A549 (cell line): ENCODE measurements at regions not wholly inside any gene's neighbourhood (a gene's known extent, or its start where the extent isn't known, plus 50 kb on each side); places are given as distances from the start of the nearest gene placed in this dataset.
"Not testable (repeated sequence)": the region's sequence is repeated elsewhere in the genome, so short reads cannot be mapped to it uniquely, and the experiment has no call there.

Experiments
- ATAC-seq, 2 experiments: fragments of 200-7000 bp in 1 of 2; fragments of >200 bp in 1 of 2; cut with Nextera tagmentation in 1 of 2; cut with Tn5 transposase in 1 of 2; 3 replicates each; pipeline versions ENCODE4 v1.8.0 to v1.9.1; 2018 to 2020; ENCODE audit warnings: mild to moderate bottlenecking in 1 of 2, moderate library complexity in 1 of 2
- CTCF ChIA-PET: fragments of 300-600 bp; sonication (Branson Sonifier 250); formaldehyde crosslinking; extraction: SDS; loops from one replicate; lab custom pipeline; 2021; ENCODE audit warnings: antibody characterized with exemption, inconsistent platforms; lab: Yijun Ruan, JAX
- POLR2A ChIA-PET: fragments of 350-600 bp; formaldehyde crosslinking; extraction: SDS; loops from one replicate; lab custom pipeline; 2021; ENCODE audit warnings: antibody characterized with exemption, inconsistent platforms; lab: Yijun Ruan, JAX
- DNase-seq, 2 experiments: peaks; one replicate each; pipeline versions ENCODE4 v3.0.0 to v3.0.0-alpha.2; 2011 to 2016; ENCODE audit warnings: low read depth in 1 of 2, low spot score in 1 of 2
- FAIRE-seq: peaks from 2 replicates; lab custom pipeline; 2011; peaks lifted over from hg19 to GRCh38; lab: Jason Lieb, UNC
- H3K27ac ChIP-seq, 2 experiments: fragments of >200 bp; sonication (Bioruptor Twin); formaldehyde crosslinking; 3 replicates each; pipeline ENCODE4 v1.5.1; 2016 to 2017
- H3K4me1 ChIP-seq: fragments of >200 bp; sonication (Bioruptor Twin); formaldehyde crosslinking; 3 replicates; pipeline ENCODE4 v1.6.1; 2016
- H3K4me2 ChIP-seq: fragments of >200 bp; sonication (Bioruptor Twin); formaldehyde crosslinking; 3 replicates; pipeline ENCODE4 v1.6.1; 2016
- H3K4me3 ChIP-seq: fragments of >200 bp; sonication (Bioruptor Twin); formaldehyde crosslinking; 3 replicates; pipeline ENCODE4 v1.5.1; 2016
- H3K9me3 ChIP-seq: fragments of >200 bp; sonication (Bioruptor Twin); formaldehyde crosslinking; 3 replicates; pipeline ENCODE4 v1.6.1; 2016
- BCL3 ChIP-seq: fragments of >200 bp; sonication (Bioruptor Twin); formaldehyde crosslinking; IDR thresholded peaks from 3 replicates; pipeline ENCODE4 v1.6.1; 2016
- BHLHE40 ChIP-seq: IDR thresholded peaks from 2 replicates; pipeline ENCODE4 v1.6.1; 2012; ENCODE audit warnings: low read depth, low read length, inconsistent platforms
- CBX2 ChIP-seq: fragments of 200-600 bp; sonication (generic); IDR thresholded peaks from 2 replicates; pipeline ENCODE4 v1.6.1; 2016; ENCODE audit warnings: low read depth, mild to moderate bottlenecking, borderline replicate concordance
- CBX8 ChIP-seq: fragments of 200-600 bp; sonication (generic); IDR thresholded peaks from 2 replicates; pipeline ENCODE4 v1.6.1; 2016
- E2F6 ChIP-seq: IDR thresholded peaks from 2 replicates; pipeline ENCODE4 v1.6.1; 2012; ENCODE audit warnings: low read depth, borderline replicate concordance
- ELK1 ChIP-seq: fragments of 150-350 bp; IDR thresholded peaks from 2 replicates; pipeline ENCODE4 v1.6.1; 2014; ENCODE audit warnings: low read depth, mild to moderate bottlenecking, low read length
- FOSB ChIP-seq: fragments of 250-450 bp; sonication (Bioruptor Pico); IDR thresholded peaks from 2 replicates; pipeline ENCODE4 v1.5.0; 2020; ENCODE audit warnings: mild to moderate bottlenecking, moderate library complexity
- FOXS1 ChIP-seq: fragments of 250-450 bp; sonication (Bioruptor Pico); IDR thresholded peaks from 2 replicates; pipeline ENCODE4 v1.5.0; 2020; ENCODE audit warnings: mild to moderate bottlenecking, moderate library complexity
- HES2 ChIP-seq: fragments of >200 bp; sonication (Bioruptor Twin); formaldehyde crosslinking; IDR thresholded peaks from 2 replicates; pipeline ENCODE4 v1.6.1; 2016
- HEYL ChIP-seq: fragments of 250-450 bp; sonication (Bioruptor Pico); IDR thresholded peaks from 2 replicates; pipeline ENCODE4 v1.8.0; 2021; ENCODE audit warnings: mild to moderate bottlenecking, moderate library complexity
- KDM1A ChIP-seq: fragments of 200-600 bp; sonication (generic); IDR thresholded peaks from 2 replicates; pipeline ENCODE4 v1.6.1; 2016; ENCODE audit warnings: low read depth, mild to moderate bottlenecking
- NFE2L2 ChIP-seq: fragments of 150-350 bp; conservative IDR thresholded peaks from 2 replicates; pipeline ENCODE4 v1.6.1; 2014; ENCODE audit warnings: low read length
- NPAS2 ChIP-seq: fragments of 250-450 bp; sonication (Bioruptor Pico); IDR thresholded peaks from 2 replicates; pipeline ENCODE4 v1.8.0; 2022; ENCODE audit warnings: mild to moderate bottlenecking, moderate library complexity, borderline replicate concordance
- PHF8 ChIP-seq: fragments of 200-600 bp; sonication (generic); IDR thresholded peaks from 2 replicates; pipeline ENCODE4 v1.6.1; 2016; ENCODE audit warnings: low read depth, mild to moderate bottlenecking, antibody characterized with exemption, moderate library complexity, borderline replicate concordance
- RARB ChIP-seq: fragments of 250-450 bp; sonication (Bioruptor Pico); IDR thresholded peaks from 2 replicates; pipeline ENCODE4 v1.8.0; 2021; ENCODE audit warnings: mild to moderate bottlenecking, moderate library complexity
- RCOR1 ChIP-seq: fragments of 150-350 bp; IDR thresholded peaks from 2 replicates; pipeline ENCODE4 v1.6.1; 2014; ENCODE audit warnings: antibody characterized with exemption, low read length, low read depth
- RFX5 ChIP-seq: fragments of 450-650 bp; IDR thresholded peaks from 2 replicates; pipeline ENCODE4 v1.7.1; 2014; ENCODE audit warnings: antibody characterized with exemption, mild to moderate bottlenecking, moderate library complexity
- RNF2 ChIP-seq: fragments of 200-600 bp; sonication (generic); IDR thresholded peaks from 2 replicates; pipeline ENCODE4 v1.6.1; 2016; ENCODE audit warnings: low read depth, mild to moderate bottlenecking, antibody characterized with exemption, moderate library complexity, borderline replicate concordance
- TP53 ChIP-seq: fragments of 250-450 bp; sonication (Bioruptor Pico); IDR thresholded peaks from 2 replicates; pipeline ENCODE4 v1.5.0; 2021; ENCODE audit warnings: mild to moderate bottlenecking, moderate library complexity
- ZFP36 ChIP-seq: fragments of 450-650 bp; IDR thresholded peaks from 2 replicates; pipeline ENCODE4 v1.6.1; 2014; ENCODE audit warnings: borderline replicate concordance; ENCODE audit not compliant: partially characterized antibody
- ZSCAN20 ChIP-seq: fragments of 250-450 bp; sonication (Bioruptor Pico); IDR thresholded peaks from 2 replicates; pipeline ENCODE4 v1.8.0; 2022; ENCODE audit warnings: mild to moderate bottlenecking, moderate library complexity
- WGBS: methylation state at CpG from one replicate; pipeline ENCODE4 v1.1.6; 2017; ENCODE audit errors: missing lambda C conversion rate; 5-methylcytosine and 5-hydroxymethylcytosine counted together

- TF ChIP-seq CBX8 (no peak), RFX5 (no peak), ELK1 (no peak), FOXS1 (CRISPR knock-in tag) (no peak), FOSB (CRISPR knock-in tag) (no peak)
- TF ChIP-seq, all 56 proteins: peak for 0
Observed at GRCh38 chr21:16216288-16216962, 486.6 kb downstream of the USP25 start (continued).

- Histone ChIP-seq H3K9me3 (no peaks in the 10 kb centered on the region), H3K4me3 (no peak overlapping the region), H3K4me1 (no peaks in the 10 kb centered on the region), H3K27ac (no peak overlapping the region), H3K4me2 (no peak overlapping the region)
- CTCF ChIA-PET = no interaction called here
- DNase-seq (no peak), FAIRE-seq (no peak), ATAC-seq (no peak)
- 82% methylated on average over 4 of the region's 4 CpGs for WGBS
- POLR2A ChIA-PET = no interaction called here
- TF ChIP-seq RARB (CRISPR knock-in tag) (no peak), FOXS1 (CRISPR knock-in tag) (no peak), CBX2 (no peak), BCL3 (no peak), KDM1A (no peak), ZSCAN20 (CRISPR knock-in tag) (no peak), HEYL (no peak), RNF2 (no peak), HES2 (no peak), BHLHE40 (no peak), NFE2L2 (no peak), PHF8 (no peak), RCOR1 (no peak), E2F6 (no peak), TP53 (no peak), NPAS2 (CRISPR knock-in tag) (no peak), ZFP36 (no peak)
Observed at GRCh38 chr21:16218682-16219343, 489.0 kb downstream of the USP25 start.

- FAIRE-seq, H3K27ac ChIP-seq, H3K4me2 ChIP-seq, H3K9me3 ChIP-seq, H3K4me1 ChIP-seq, DNase-seq, CTCF ChIA-PET, POLR2A ChIA-PET, ATAC-seq, H3K4me3 ChIP-seq: not testable (repeated sequence)
- WGBS = no CpG with 5 or more reads among the region's 3 CpGs
Observed at GRCh38 chr21:16224756-16225155, 495.0 kb downstream of the USP25 start.
